T47D (cell line): ENCODE measurements at regions not wholly inside any gene's neighbourhood (a gene's known extent, or its start where the extent isn't known, plus 50 kb on each side); places are given as distances from the start of the nearest gene placed in this dataset.

Experiments
- DNase-seq, 2 experiments: peaks; one replicate each; pipeline versions ENCODE4 v3.0.0 to v3.0.0-alpha.2; 2011 to 2012; ENCODE audit warnings: low read depth in 1 of 2, low spot score in 1 of 2
- JUND ChIP-seq: IDR thresholded peaks from 2 replicates; pipeline ENCODE4 v1.6.1; 2012; ENCODE audit warnings: low read depth
- in situ Hi-C: cut with HindIII; loops from 2 replicates; pipeline ENCODE4 v1.10.0; 2016; ENCODE audit warnings: low sequenced_read_pairs, low pct_unique_long_range_greater_than_20kb

DNA sequence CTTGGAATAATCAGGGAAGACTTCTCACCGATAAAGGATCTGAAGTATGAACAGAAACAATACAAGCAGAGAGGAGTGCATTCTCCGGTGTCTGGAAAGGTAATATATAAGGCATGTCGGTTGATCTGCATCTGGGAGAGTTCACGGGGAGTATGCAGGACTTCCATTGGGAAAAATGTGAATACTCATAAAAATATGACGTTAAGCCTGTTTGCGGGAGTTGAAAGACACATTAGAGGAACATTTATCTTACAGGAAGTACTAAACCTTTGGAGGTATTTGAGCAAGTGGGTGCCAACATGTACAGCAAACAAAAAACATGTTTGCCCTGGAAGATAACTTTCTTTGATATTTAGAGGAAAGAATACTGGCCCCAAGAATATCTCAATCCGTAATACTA, 286.8 kb downstream of the SLITRK6 start:
- in situ Hi-C loops = no loop called here
- DNase-seq = peak in 1 of 2 experiments; percentile 43
- TF ChIP-seq JUND = no peak

DNA sequence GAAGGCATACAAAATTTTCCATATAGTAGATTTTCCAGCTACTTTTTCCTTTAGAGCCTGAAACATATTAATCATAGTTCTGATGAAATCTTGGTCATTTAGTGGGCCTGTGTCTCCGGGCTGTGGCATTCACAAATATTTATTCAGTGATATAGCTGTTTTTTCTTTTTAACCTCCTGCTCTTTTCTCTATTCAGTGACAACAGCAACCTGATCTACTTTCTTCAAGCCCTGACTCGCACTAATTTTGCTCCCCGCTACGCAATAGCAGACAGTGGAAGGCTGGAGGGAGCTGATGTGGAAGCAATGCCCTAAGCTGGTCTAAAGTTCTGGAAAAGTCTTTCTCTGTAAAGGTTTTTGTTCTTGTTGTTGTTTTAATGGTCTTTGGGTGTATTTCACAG, 289.7 kb downstream of the SLITRK6 start:
- in situ Hi-C loops = no loop called here
- TF ChIP-seq JUND = no peak
- DNase-seq = no peak

DNA sequence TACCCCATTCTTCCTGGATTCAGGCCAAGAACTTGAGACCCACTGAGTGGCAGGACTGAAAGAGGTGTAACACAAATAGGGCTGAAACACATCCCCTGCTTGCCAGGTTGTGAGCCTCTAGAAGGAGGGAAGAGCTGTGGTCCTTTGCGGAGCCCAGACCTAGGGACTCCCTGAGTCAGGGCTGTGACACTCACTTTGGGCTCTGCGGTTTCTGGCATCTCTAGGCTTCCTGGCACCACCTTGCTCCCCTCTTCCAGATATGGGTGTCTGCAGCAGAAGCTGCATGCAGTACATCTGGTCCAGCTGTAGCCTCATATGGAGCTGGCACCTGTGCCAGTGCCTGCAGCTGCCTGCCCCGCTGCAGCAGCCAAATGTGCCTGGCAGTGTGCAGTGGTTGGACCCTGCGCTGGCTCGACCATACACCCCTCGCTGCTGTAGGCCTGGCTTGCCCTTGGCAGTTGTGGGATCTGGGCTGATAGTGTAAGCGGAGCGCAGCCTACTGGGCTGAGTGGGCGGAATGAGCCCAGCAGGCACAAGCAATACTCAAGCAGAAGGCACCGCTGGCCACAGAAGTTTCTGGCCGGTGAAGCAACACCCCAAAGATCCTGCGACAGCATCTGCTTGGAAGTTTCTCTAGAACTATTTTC, 290.4 kb downstream of the SLITRK6 start:
- DNase-seq = peak in 1 of 2 experiments; percentile 9
- TF ChIP-seq JUND = no peak
- in situ Hi-C loops = no loop called here

DNA sequence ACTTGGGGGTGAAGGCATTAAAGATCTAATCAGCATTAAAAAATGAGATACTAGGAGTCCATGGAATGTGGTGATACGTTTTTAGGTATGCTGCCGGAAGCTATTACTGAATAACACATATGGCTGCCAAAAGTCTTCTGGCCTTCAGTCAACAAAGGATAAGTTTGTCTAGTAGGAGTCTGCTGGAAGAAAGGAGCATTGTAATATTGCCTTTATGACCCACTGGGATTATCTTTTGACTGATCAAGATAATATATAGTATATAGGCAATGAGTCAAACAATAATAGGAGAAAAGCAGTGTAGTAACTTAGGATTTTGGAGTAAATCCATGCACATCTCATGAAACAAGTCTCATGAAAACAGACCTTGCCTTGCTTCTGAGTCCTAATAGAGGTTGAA, 295.4 kb downstream of the SLITRK6 start:
- in situ Hi-C loops = no loop called here
- DNase-seq = no peak
- no peak for TF ChIP-seq JUND

DNA sequence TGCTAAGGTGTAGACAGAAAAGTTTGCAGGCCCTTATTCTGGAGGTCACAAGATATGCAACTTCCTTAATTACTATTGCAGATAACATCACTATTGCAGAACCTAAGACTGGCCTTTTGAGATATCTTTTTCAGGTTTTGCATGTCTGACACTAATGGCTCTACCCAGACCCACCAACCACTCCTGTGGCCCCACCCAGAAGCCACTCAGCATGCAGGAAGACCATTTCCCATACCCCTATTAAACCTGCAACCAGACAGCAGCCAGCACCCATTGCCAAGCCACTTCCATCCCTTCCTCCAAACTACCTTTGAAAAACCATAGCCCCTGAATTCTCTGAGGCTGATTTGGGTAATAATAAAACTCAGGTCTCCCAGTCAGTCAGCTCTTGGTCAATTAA, 297.6 kb downstream of the SLITRK6 start:
- DNase-seq = no peak
- in situ Hi-C loops = no loop called here
- no peak for TF ChIP-seq JUND

DNA sequence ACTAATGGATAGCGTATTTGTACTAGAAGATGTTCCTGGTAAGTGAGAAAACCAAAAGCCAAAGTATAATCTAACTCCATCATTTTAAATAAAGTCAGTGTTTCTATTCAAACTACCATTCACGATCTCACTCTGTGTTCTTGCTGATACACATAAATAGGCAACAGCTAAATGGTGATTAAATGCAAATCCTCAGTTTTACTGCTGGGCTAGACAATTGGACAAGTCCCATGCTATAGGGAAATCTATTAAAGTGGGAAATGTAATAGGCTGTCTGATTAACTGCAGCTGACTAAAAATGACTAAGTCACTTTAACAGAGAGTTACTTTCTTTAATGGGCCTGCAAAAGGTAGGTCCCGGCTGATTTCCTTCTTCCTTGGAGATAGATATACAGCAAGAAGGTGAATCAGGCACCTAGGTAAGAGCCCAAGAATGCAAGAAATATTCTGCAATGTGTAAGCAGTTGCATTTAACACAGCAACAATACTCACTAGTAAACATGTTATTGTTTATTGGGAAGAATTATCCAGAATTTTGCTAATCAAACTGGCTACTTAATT, 298.4 kb downstream of the SLITRK6 start:
- TF ChIP-seq JUND = no peak
- in situ Hi-C loops = no loop called here
- no peak for DNase-seq

DNA sequence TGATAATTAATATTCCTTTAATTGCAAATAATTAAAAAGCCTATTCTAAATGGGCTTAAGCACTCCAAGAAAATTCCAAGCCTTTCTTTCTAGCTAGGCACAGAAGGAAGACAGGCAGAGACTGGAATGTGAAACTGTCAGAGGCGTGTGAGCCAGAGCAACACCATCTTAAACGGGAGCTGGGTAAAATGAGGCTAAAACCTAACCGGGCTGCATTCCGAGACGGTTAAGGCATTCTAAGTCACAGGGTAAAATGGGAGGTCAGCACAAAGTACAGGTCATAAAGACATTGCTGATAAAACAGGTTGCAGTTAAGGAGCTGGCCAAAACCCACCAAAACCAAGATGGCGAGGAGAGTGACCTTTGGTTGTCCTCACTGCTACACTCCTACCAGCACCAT, 300.4 kb downstream of the SLITRK6 start:
- TF ChIP-seq JUND = no peak
- in situ Hi-C loops = no loop called here
- no peak for DNase-seq

DNA sequence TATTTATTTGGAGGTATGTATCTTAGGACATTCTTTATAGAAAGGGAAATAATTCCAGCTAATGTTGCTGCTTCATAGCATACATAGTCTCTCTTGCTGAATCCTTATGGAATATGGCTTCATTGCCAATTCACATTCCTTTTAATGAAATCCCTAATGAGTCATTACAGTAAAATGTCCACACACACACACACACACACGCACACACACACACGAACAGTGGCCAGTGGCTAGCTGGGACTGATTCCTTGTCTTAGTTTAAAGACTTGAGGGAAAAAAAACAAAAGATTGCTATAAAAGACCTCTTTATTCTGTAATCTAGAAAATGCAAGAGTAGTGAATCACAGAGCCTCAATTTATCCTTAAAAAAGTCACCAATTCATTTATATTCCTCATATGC, 301.6 kb downstream of the SLITRK6 start:
- DNase-seq = peak in 1 of 2 experiments; percentile 38
- TF ChIP-seq JUND = no peak
- in situ Hi-C loops = no loop called here

DNA sequence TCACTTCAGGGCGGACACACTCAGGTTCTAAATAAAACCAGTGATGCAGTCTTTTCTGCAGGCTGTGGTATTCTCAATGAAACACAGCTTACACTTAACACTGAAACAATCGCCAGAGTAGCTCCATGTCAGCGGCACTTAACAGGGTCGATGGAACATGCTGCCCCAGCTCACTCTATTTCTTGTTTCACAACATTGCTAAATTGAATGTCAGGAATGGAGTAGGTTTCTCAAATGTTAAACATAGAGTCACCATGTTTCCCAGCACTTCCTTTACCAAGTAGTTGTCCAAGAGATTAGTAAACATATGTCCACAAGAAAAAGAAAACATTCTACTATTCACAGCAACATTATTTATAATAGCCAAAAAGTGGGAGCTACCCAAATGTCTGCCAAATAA, 306.9 kb downstream of the SLITRK6 start:
- no peak for DNase-seq
- in situ Hi-C loops = no loop called here
- TF ChIP-seq JUND = no peak

DNA sequence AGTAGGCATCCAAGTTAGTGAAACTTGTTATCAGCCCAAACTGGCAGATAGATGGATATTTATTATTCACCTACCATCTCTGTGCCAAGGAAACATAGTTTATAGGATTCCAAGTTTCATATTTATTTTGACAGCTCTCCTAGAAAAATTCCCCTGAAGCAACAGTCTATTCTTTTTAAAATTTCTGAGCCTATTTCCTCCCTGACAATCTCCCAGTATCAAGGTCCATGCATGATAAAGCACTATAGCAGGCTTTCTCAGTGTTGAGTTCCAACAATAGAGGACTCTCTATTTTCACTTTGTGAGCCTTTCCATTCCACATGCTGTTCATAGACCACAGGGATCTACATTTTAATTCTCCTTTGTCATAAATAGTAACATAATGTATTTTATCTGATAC, 312.6 kb downstream of the SLITRK6 start:
- DNase-seq = no peak
- in situ Hi-C loops = no loop called here
- TF ChIP-seq JUND = no peak

DNA sequence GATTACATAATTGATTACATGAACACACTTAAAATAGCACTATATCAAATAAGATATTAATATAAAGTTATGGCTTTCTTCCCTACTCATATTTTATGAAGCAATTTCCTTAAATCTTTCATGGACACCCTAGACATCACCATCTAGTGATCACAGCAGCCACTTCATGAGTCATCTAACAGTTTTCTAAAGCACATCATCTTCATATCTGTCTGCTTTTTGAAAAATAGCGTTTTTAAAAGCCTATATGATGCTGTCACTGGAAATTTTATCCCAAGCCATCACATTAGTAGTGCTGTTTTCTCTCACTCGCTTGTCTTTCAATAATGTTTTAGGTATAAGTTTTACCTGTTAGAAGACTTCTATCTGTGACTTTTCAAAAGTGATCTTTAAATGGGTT, 326.1 kb downstream of the SLITRK6 start:
- no peak for TF ChIP-seq JUND
- DNase-seq = no peak
- in situ Hi-C loops = no loop called here

DNA sequence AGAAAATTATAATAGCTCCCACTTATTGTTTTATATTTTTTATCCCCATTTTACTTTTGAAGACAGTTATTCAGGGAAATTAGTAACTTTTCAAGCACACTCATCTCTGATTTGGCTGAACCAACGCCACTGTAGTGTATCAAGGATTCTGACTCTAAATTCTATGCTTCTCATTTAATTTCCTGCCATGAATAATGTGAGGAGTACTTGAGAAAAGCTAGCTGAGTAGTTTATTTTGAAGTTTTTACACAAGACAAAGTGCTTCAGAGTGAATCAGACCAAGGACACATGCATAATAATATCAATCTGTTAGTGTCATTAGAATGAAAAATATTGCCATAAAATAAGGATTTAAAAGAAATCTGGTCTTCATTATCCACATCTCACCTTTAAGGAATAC, 329.9 kb downstream of the SLITRK6 start:
- no peak for DNase-seq
- no peak for TF ChIP-seq JUND
- in situ Hi-C loops = no loop called here

DNA sequence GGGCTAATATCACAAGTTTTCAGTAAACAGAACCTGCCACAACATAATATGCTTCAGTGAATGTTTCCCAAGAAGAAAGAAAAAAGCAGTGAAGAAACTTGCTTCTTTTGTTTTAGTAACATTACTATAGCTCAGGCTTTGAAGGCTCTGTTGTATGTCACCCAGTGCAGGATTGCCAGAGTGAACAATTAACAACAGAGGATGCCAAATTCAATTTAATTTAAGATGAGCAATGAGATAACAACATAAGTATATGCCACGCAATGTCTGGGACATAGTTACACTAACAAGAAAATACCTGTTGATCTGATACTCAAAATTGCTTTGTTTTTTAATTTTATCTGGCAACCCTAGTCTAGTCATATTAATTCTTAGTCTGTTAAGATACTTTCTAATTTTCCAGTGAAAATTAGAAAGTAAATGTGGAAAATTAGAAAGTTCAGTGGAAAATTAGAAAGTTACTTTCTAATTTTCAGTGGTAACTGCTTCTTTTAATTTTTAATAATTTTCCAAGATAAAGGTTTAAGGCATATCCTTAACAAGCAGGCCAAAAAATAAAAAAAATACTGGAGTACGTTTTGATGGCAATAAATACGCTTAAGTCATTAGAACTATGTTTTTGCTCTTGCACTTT, 336.3 kb downstream of the SLITRK6 start:
- DNase-seq = no peak
- TF ChIP-seq JUND = no peak
- in situ Hi-C loops = no loop called here

DNA sequence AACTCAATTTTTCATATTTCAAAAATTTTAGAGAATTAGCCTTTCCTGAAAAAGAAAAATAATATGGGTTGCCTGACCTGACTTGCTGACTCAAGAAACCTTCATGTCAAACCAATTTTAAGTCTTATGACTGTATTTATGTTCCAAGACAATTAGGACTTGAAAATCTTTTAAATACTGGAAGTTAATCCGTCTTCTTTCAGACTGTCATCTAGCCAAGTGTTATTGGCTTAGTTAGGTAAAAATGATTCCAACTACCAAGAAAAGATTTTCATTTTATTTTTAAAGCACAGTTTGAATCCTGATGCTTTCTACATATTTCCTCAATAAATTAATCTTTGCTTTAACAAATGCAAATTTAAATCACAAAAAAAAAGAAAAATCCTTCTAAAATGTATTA, 337.6 kb downstream of the SLITRK6 start:
- no peak for TF ChIP-seq JUND
- in situ Hi-C loops = no loop called here
- no peak for DNase-seq
